ENCODE measurements at regions not wholly inside any gene's neighbourhood (a gene's known extent, or its start where the extent isn't known, plus 50 kb on each side); places are given as distances from the start of the nearest gene placed in this dataset.

GRCh38 chr21:19236209-19236608 is 832.6 kb upstream of the TMPRSS15 start:
- Histone ChIP-seq H3K27ac (ENCODE audit: low read length) (no peak overlapping the region), H3K27me3 (ENCODE audit: insufficient read depth, low read length, poor library complexity) (no peaks in the 10 kb centered on the region), H3K4me1 (ENCODE audit: insufficient read depth, low read length) (no peaks in the 10 kb centered on the region), H3K9ac (ENCODE audit: low read depth, low read length) (no peak overlapping the region), H3K4me2 (ENCODE audit: insufficient read depth, low read length) (no peak overlapping the region), H3K4me3 (ENCODE audit: low read depth in 1 of 2, low read length in 2 of 2) (no peak overlapping the region), H2AFZ (ENCODE audit: low read depth, low read length) (no peak overlapping the region), H3K79me2 (ENCODE audit: insufficient read depth, low read length) (no peaks in the 10 kb centered on the region), H4K20me1 (ENCODE audit: insufficient read depth, low read length) (no peaks in the 10 kb centered on the region), H3K9me3 (ENCODE audit: insufficient read depth, low read length, severe bottlenecking) (no peaks in the 10 kb centered on the region), H3K36me3 (ENCODE audit: insufficient read depth, low read length) (no peaks in the 10 kb centered on the region)
- DNase-seq (no peak), ATAC-seq (ENCODE audit: insufficient read depth, low read depth) (no peak)
- no peak for TF ChIP-seq CTCF (IDR thresholded peaks at IDR 0.05; ENCODE audit: borderline replicate concordance, extremely low read depth, low read length, poor library complexity, severe bottlenecking)
- TF ChIP-seq EZH2 (IDR thresholded peaks at IDR 0.05; ENCODE audit: borderline replicate concordance, low read depth, low read length, severe bottlenecking) = no peak

- no peaks in the 10 kb centered on the region for H3K79me2 ChIP-seq (ENCODE audit: insufficient read depth, low read length)
- no peak overlapping the region for H2AFZ ChIP-seq (ENCODE audit: low read depth, low read length)
- no peaks in the 10 kb centered on the region for H3K36me3 ChIP-seq (ENCODE audit: insufficient read depth, low read length)
- DNase-seq (no peak), ATAC-seq (ENCODE audit: insufficient read depth, low read depth) (no peak)
- no peaks in the 10 kb centered on the region for H3K4me1 ChIP-seq (ENCODE audit: insufficient read depth, low read length)
- no peak overlapping the region for H3K9ac ChIP-seq (ENCODE audit: low read depth, low read length)
- no peak overlapping the region for H3K4me2 ChIP-seq (ENCODE audit: insufficient read depth, low read length)
- no peak overlapping the region for H3K27ac ChIP-seq (ENCODE audit: low read length)
- no peak overlapping the region for H3K4me3 ChIP-seq (ENCODE audit: low read depth in 1 of 2, low read length in 2 of 2)
- no peaks in the 10 kb centered on the region for H3K9me3 ChIP-seq (ENCODE audit: insufficient read depth, low read length, severe bottlenecking)
- no peaks in the 10 kb centered on the region for H4K20me1 ChIP-seq (ENCODE audit: insufficient read depth, low read length)
- TF ChIP-seq CTCF (IDR thresholded peaks at IDR 0.05; ENCODE audit: borderline replicate concordance, extremely low read depth, low read length, poor library complexity, severe bottlenecking) (no peak), EZH2 (IDR thresholded peaks at IDR 0.05; ENCODE audit: borderline replicate concordance, low read depth, low read length, severe bottlenecking) (no peak)
- H3K27me3 ChIP-seq (ENCODE audit: insufficient read depth, low read length, poor library complexity) = no peaks in the 10 kb centered on the region
Measured at GRCh38 chr21:19237608-19238007, 834.0 kb upstream of the TMPRSS15 start.

GRCh38 chr21:19239696-19240095 is 836.1 kb upstream of the TMPRSS15 start:
- no peak for ATAC-seq (ENCODE audit: insufficient read depth, low read depth)
- Histone ChIP-seq H3K4me2 (ENCODE audit: insufficient read depth, low read length) (no peak overlapping the region), H3K36me3 (ENCODE audit: insufficient read depth, low read length) (no peaks in the 10 kb centered on the region), H3K27ac (ENCODE audit: low read length) (no peak overlapping the region), H3K9me3 (ENCODE audit: insufficient read depth, low read length, severe bottlenecking) (no peaks in the 10 kb centered on the region), H3K79me2 (ENCODE audit: insufficient read depth, low read length) (no peaks in the 10 kb centered on the region), H2AFZ (ENCODE audit: low read depth, low read length) (no peak overlapping the region), H3K27me3 (ENCODE audit: insufficient read depth, low read length, poor library complexity) (no peaks in the 10 kb centered on the region), H4K20me1 (ENCODE audit: insufficient read depth, low read length) (no peaks in the 10 kb centered on the region), H3K4me1 (ENCODE audit: insufficient read depth, low read length) (no peaks in the 10 kb centered on the region), H3K4me3 (ENCODE audit: low read depth in 1 of 2, low read length in 2 of 2) (no peak overlapping the region), H3K9ac (ENCODE audit: low read depth, low read length) (no peak overlapping the region)
- TF ChIP-seq EZH2 (IDR thresholded peaks at IDR 0.05; ENCODE audit: borderline replicate concordance, low read depth, low read length, severe bottlenecking) (no peak), CTCF (IDR thresholded peaks at IDR 0.05; ENCODE audit: borderline replicate concordance, extremely low read depth, low read length, poor library complexity, severe bottlenecking) (no peak)
- no peak for DNase-seq

All from DND-41 (cell line).